Astrocyte of the hippocampus (primary cell): ENCODE measurements at regions not wholly inside any gene's neighbourhood (a gene's known extent, or its start where the extent isn't known, plus 50 kb on each side); places are given as distances from the start of the nearest gene placed in this dataset.
"Not testable (repeated sequence)": the region's sequence is repeated elsewhere in the genome, so short reads cannot be mapped to it uniquely, and the experiment has no call there.

ENCODE experiments used
- DNase-seq: peaks from one replicate; pipeline ENCODE4 v3.0.0; 2011; ENCODE audit warnings: low read depth, low spot score

DNA sequence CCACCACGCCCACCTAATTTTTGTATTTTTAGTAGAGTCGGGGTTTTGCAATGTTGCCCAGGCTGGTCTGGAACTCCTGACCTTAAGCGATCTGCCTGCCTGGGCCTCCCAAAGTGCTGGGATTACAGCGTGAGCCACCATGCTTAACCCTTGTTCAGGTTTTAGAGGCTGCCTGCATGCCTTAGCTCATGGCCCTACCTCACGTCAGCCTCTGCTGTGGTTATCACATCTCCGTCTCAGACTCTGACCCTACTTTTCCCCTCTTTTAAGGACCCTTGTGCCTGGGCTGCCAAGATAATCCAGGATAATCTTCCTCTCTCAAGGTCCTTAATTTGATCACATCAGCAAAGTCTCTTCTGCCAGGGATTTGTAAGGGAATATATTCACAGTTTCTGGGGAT, 98.2 kb upstream of the PMAIP1 start:
- no peak for DNase-seq

GRCh38 chr18:59800897-59801296, 98.9 kb upstream of the PMAIP1 start:
- no peak for DNase-seq

DNA sequence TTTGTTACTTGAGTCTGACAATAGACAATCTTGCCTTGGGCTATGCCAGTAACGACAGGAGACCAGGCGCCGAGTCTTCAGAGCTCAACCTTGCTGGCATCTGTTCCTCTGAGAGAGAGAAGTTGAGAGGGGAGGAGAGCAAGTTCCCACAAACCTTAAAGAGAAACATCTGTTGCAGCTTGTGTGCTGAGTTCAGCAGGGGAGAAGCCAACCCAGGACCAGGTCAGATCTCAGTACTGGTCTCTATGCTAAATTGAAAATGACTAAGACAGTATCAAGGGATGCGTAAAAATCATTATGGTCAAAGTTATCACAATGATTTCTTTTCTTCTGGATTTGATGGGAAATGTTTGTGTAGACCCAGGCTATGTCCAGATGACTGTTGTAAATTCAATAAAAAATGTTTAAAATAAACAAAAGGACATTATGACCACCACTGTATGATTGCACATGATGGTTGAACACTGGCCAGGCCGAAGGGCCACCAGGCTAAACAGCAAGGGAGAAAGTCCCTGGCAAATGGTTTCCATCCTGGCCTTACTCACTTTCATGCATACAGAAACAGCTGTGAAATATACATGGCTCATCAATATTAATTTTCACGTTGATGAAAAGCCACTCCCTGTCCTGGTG, 100.3 kb upstream of the PMAIP1 start:
- no peak for DNase-seq

DNA sequence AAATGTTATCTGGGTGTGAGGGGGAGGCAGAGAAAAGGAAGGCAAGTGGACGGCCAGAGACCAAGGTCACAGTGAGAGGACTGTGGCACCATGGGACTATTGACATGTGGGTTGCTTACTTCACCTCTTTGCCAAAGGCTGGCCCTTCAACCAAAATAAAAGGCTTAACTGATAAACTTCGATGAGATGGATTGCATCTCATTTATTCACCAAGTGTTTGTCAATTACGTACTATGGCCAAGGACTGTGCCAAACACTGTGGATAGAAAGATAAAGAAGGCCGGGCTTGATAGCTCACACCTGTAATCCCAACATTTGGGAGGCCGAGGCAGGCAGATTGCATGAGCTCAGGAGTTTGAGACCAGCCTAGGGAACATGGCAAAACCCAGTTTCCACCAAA, 98.7 kb upstream of the CCBE1 start:
- no peak for DNase-seq

DNA sequence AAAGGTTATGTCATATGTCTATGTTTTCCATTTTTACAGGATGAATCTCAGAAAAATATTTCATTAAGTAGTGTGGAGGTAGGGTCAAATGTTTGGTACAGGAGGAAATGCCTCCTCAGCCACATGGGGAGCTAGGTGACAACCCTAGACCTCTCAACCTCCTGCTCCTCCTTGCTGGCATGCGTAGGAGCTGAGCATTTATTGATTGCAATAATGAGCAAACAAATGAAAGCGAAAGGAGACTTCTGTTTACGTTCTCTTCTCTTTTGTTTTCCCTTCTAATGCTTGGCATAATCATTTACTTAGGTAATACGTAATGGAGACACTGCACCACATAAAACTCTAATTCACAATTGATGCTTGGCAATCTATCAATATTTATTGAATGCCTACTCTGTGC, 95.1 kb upstream of the CCBE1 start:
- DNase-seq = no peak

DNA sequence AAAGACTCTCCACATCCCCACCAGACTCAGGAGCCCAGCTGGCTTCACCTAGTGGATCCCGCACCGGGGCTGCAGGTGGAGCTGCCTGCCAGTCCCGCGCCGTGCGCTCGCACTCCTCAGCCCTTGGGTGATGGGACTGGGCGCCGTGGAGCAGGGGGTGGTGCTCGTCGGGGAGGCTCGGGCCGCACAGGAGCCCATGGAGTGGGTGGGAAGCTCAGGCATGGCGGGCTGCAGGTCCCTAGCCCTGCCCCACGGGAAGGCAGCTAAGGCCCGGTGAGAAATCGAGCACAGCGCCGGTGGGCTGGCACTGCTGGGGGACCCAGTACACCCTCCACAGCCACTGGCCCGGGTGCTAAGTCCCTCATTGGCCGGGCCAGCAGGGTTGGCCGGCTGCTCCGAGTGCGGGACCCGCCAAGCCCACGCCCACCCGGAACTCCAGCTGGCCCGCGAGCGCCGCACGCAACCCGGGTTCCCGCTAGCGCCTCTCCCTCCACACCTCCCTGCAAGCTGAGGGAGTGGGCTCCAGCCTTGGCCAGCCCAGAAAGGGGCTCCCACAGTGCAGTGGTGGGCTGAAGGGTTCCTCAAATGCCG, 93.2 kb upstream of the CCBE1 start:
- DNase-seq = not testable (repeated sequence)

- no peak for DNase-seq
Observed at GRCh38 chr18:59788791-59789106, 91.5 kb upstream of the CCBE1 start.

- peak; percentile 74 for DNase-seq
Observed at GRCh38 chr18:59787998-59788790, 91.0 kb upstream of the CCBE1 start.

- DNase-seq = no peak
Observed at GRCh38 chr18:59784694-59785093, 87.5 kb upstream of the CCBE1 start.

DNA sequence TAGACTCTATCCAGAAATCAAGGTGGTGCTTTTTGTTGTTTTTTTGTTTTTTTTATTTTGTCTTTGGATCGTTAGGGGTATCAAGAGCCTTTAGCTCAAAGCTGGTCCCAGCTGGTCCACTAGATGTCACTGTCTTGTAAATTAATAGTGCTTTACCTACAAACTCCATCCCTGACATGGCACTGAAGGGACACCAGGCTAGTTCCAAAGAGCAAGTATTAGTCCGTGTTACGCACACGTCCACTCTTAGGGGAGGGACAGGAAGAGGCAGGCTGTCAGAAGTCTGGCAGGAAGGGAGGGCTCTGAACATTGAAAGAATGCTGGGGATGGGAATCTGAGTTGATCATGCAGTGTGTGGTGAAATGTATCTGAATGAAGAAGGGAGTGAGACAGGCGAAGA, 85.9 kb upstream of the CCBE1 start:
- peak; percentile 67 for DNase-seq

DNA sequence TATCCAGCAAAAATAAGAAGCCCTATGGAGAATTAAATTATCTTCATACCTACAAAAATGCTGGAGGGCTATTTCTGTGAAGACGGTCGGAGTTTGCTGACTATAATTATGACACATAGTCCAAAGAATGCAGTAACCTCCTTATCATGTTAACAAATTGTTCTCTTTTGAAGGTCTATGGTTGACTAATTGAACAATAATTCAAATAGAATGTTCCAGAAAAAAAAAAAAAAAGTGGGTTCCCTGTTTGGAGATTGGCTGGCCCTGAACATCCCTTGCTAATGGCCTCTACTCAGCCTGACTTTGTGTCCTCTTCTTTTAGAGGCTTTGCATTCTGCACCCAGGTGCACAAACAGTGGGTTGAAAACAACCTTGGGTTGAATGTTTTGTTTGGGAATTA, 82.8 kb upstream of the CCBE1 start:
- peak; percentile 60 for DNase-seq

GRCh38 chr18:59778434-59778833, 81.2 kb upstream of the CCBE1 start:
- DNase-seq = no peak

- no peak for DNase-seq
Observed at GRCh38 chr18:59777636-59778035, 80.4 kb upstream of the CCBE1 start.

DNA sequence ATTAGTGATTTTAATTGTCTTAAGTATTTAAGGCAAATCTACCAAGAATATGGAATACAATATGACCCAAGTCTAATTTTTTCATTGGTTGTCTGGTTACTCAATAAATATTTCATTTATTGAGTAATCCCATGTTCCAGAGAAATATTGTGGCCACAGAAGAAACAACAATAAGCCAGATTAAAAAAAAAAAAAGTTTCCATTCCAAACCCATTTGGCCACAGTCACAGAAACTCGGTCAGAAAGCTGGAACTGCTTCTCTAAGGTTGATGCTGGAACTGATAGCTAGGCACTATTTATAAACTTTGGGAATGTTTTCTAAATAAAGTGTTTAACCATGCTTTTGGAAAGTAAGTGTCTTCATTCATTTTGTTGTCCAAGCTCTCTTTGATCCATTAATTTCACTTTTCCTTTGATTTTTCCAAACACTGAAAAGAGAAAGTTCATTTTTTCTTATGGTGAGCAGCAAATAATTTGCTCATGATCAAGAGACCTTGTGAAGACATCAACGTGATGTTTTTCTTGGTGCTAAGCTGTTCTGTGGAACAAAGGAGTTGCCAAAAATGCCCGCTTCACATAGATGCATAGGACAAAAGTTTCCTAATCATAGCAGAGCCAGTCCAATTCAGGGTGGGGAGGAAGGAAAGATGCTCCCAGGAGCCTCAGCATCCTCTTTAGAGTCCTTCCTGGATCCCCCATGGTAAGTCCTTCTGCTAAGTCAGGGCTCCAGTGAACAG, 72.1 kb upstream of the CCBE1 start:
- no peak for DNase-seq

DNA sequence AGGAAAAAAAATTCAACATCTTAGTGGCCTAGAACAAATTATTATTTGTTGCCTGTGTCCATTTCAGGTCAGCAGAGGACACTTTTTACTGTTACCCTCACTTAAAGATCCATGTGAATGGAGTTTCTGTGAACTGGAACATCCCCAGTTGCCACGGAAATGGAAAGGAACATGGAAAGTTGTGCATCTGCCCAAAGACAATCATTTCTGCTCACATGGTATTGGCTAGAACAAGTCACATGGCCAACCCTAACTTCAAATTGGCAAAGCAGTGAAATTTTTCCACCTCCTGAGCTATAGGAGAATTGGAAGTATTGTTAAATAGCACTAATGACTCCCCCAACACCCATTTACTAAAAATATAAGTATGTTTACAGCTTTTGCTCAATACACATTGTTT, 71.2 kb upstream of the CCBE1 start:
- no peak for DNase-seq

GRCh38 chr18:59767732-59768131, 70.5 kb upstream of the CCBE1 start:
- DNase-seq = no peak

- DNase-seq = no peak
Observed at GRCh38 chr18:59765343-59765742, 68.1 kb upstream of the CCBE1 start.

DNA sequence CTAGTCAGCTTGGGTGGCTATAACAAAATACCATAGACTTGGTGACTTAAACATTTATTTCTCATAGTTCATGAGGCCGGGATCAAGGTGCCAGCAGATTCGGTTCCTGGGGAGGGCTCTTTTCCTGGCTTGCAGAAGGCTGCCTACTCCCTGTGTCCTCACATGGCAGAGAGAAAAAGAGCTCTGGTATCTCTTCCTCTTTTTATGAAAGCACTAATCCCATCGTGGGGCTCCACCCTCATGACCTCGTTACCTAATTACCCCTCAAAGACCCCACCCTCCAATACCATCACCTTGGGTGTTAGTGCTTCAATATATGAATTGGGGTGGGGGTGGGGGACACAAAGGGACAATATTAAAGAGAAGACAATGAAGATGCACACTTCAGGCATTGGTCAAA, 67.1 kb upstream of the CCBE1 start:
- DNase-seq = no peak

- DNase-seq = no peak
Observed at GRCh38 chr18:59763541-59764136, 66.4 kb upstream of the CCBE1 start.

- no peak for DNase-seq
Observed at GRCh38 chr18:59760619-59761600, 63.7 kb upstream of the CCBE1 start.

DNA sequence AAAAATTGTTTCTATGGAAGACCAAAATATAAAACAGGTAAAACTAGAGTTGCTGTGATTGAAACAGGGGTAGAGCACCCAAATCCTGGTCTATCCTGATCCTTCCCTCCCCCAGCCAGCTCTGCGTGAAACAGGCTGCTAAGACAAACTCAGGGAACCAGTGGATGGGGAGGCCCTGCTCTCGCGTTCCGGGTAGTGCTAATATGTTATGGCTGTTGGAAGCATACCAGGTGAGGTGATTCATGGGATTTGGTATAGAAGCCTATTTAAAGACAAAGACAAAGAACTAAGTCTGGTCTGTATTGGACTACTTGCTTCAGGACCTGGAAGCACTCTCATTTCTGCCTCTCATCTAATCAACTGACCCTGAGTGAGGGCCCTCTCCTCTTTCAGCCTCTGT, 63.0 kb upstream of the CCBE1 start:
- DNase-seq = no peak
